IMR-90 (cell line): ENCODE measurements at regions not wholly inside any gene's neighbourhood (a gene's known extent, or its start where the extent isn't known, plus 50 kb on each side); places are given as distances from the start of the nearest gene placed in this dataset.

Source experiments
- CEBPB ChIP-seq: IDR thresholded peaks from 2 replicates; pipeline ENCODE4 v1.6.1; 2012; ENCODE audit warnings: low read depth, low read length, improper control_type of control experiment
- MAFK ChIP-seq: IDR thresholded peaks from 2 replicates; pipeline ENCODE4 v1.6.1; 2012; ENCODE audit warnings: low read depth, low read length, improper control_type of control experiment
- MAZ ChIP-seq: IDR thresholded peaks from 2 replicates; pipeline ENCODE4 v1.6.1; 2012; ENCODE audit warnings: low read depth, mild to moderate bottlenecking, low read length, improper control_type of control experiment, moderate library complexity, borderline replicate concordance
- MXI1 ChIP-seq: IDR thresholded peaks from 2 replicates; pipeline ENCODE4 v1.6.1; 2012; ENCODE audit warnings: low read depth, mild to moderate bottlenecking, low read length, moderate library complexity, borderline replicate concordance
- POLR2A ChIP-seq: IDR thresholded peaks from 2 replicates; pipeline ENCODE4 v1.6.1; 2012; ENCODE audit warnings: mild to moderate bottlenecking, low read depth, low read length
- RAD21 ChIP-seq: IDR thresholded peaks from 2 replicates; pipeline ENCODE4 v1.6.1; 2012; ENCODE audit warnings: low read length, improper control_type of control experiment
- RCOR1 ChIP-seq: IDR thresholded peaks from 2 replicates; pipeline ENCODE4 v1.6.1; 2012; ENCODE audit warnings: mild to moderate bottlenecking, low read length, improper control_type of control experiment; ENCODE audit not compliant: insufficient replicate concordance
- RFX5 ChIP-seq: IDR thresholded peaks from 2 replicates; pipeline ENCODE4 v1.8.0; 2012; ENCODE audit warnings: low read depth, mild to moderate bottlenecking, low read length, moderate library complexity
- SMC3 ChIP-seq: fragments of 150-350 bp; IDR thresholded peaks from 2 replicates; pipeline ENCODE4 v1.6.1; 2016; ENCODE audit warnings: low read depth, mild to moderate bottlenecking, antibody characterized with exemption, low read length, moderate library complexity
- TF ChIP-seq, protein P1 (sequence below): conservative IDR thresholded peaks from 2 replicates; pipeline ENCODE4 v1.5.1; 2012; ENCODE audit warnings: mild to moderate bottlenecking, low read depth, low read length, improper control_type of control experiment
- TF ChIP-seq, protein P2 (sequence below): fragments of 150-350 bp; IDR thresholded peaks from 2 replicates; pipeline ENCODE4 v1.6.1; 2017; ENCODE audit warnings: mild to moderate bottlenecking, antibody characterized with exemption, low read length, low read depth

- TF ChIP-seq, protein P1, sequence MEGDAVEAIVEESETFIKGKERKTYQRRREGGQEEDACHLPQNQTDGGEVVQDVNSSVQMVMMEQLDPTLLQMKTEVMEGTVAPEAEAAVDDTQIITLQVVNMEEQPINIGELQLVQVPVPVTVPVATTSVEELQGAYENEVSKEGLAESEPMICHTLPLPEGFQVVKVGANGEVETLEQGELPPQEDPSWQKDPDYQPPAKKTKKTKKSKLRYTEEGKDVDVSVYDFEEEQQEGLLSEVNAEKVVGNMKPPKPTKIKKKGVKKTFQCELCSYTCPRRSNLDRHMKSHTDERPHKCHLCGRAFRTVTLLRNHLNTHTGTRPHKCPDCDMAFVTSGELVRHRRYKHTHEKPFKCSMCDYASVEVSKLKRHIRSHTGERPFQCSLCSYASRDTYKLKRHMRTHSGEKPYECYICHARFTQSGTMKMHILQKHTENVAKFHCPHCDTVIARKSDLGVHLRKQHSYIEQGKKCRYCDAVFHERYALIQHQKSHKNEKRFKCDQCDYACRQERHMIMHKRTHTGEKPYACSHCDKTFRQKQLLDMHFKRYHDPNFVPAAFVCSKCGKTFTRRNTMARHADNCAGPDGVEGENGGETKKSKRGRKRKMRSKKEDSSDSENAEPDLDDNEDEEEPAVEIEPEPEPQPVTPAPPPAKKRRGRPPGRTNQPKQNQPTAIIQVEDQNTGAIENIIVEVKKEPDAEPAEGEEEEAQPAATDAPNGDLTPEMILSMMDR, result no peak
- TF ChIP-seq CEBPB (no peak), POLR2A (no peak), RFX5 (no peak), SMC3 (no peak), MXI1 (no peak), MAFK (no peak), RCOR1 (no peak), MAZ (no peak), RAD21 (no peak)
- TF ChIP-seq, protein P2, sequence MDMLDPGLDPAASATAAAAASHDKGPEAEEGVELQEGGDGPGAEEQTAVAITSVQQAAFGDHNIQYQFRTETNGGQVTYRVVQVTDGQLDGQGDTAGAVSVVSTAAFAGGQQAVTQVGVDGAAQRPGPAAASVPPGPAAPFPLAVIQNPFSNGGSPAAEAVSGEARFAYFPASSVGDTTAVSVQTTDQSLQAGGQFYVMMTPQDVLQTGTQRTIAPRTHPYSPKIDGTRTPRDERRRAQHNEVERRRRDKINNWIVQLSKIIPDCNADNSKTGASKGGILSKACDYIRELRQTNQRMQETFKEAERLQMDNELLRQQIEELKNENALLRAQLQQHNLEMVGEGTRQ, result no peak
Observed at GRCh38 chr12:116665666-116666304, 72.1 kb downstream of the SPRING1 start.
